Peyer's patch (tissue), 4 donors: ENCODE measurements at regions not wholly inside any gene's neighbourhood (a gene's known extent, or its start where the extent isn't known, plus 50 kb on each side); places are given as distances from the start of the nearest gene placed in this dataset.

Experiments
- DNase-seq, 3 donors: peaks; one replicate each; pipeline ENCODE4 v3.0.0-alpha.2; 2017 to 2019
- H3K27ac ChIP-seq, 4 donors: fragments of 200-600 bp; sonication (generic); one replicate each; pipeline ENCODE4 v1.5.1; 2016 to 2019
- H3K27me3 ChIP-seq, 2 donors: fragments of 200-600 bp; sonication (generic); one replicate each; pipeline ENCODE4 v1.5.1; 2019
- H3K36me3 ChIP-seq, 3 donors: fragments of 200-600 bp; sonication (generic); one replicate each; pipeline ENCODE4 v1.5.1; 2016 to 2019
- H3K4me1 ChIP-seq, 4 donors: fragments of 200-600 bp; sonication (generic); one replicate each; pipeline ENCODE4 v1.5.1; 2016 to 2019
- H3K4me3 ChIP-seq, 4 donors: fragments of 200-600 bp; sonication (generic); 1 replicate in 3 of 4; 2 replicates in 1 of 4; pipeline ENCODE4 v1.5.1; 2016 to 2019; ENCODE audit warnings: mild to moderate bottlenecking in 1 of 4
- H3K9me3 ChIP-seq, 4 donors: fragments of 200-600 bp; sonication (generic); one replicate each; pipeline ENCODE4 v1.5.1; 2016 to 2019; ENCODE audit warnings: mild to moderate bottlenecking in 1 of 4
- CTCF ChIP-seq, 6 experiments: fragments of 450-650 bp in 4 of 6; fragments of 200-600 bp in 2 of 6; sonication (generic) in 1 of 6; IDR thresholded peaks; one replicate each; pipeline ENCODE4 v1.5.1; 2017 to 2019; ENCODE audit warnings: antibody characterized with exemption in 6 of 6, mild to moderate bottlenecking in 3 of 6, moderate library complexity in 1 of 6
- POLR2A ChIP-seq, 2 donors: fragments of 450-650 bp; IDR thresholded peaks; one replicate each; pipeline ENCODE4 v1.5.1; 2017; ENCODE audit warnings: antibody characterized with exemption in 2 of 2, mild to moderate bottlenecking in 2 of 2, moderate library complexity in 2 of 2

- H3K9me3 ChIP-seq: no peaks in the 10 kb centered on the region
- no peak overlapping the region for H3K27ac ChIP-seq
- no peaks in the 10 kb centered on the region for H3K36me3 ChIP-seq
- no peaks in the 10 kb centered on the region for H3K27me3 ChIP-seq
- no peak overlapping the region for H3K4me3 ChIP-seq
- TF ChIP-seq CTCF (IDR thresholded peaks at IDR 0.05) (no peak), POLR2A (IDR thresholded peaks at IDR 0.05) (no peak)
- DNase-seq: no peak
- no peaks in the 10 kb centered on the region for H3K4me1 ChIP-seq
Observed at GRCh38 chr4:163939597-163939996, 445.1 kb downstream of the TMA16 start.

GRCh38 chr4:163941221-163941905, 446.9 kb downstream of the TMA16 start:
- no peaks in the 10 kb centered on the region for H3K4me1 ChIP-seq
- H3K4me3 ChIP-seq: no peak overlapping the region
- H3K9me3 ChIP-seq: no peaks in the 10 kb centered on the region
- H3K27ac ChIP-seq: no peak overlapping the region
- no peak for DNase-seq
- no peak for TF ChIP-seq POLR2A (IDR thresholded peaks at IDR 0.05)
- TF ChIP-seq CTCF (IDR thresholded peaks at IDR 0.05): no peak
- no peaks in the 10 kb centered on the region for H3K27me3 ChIP-seq
- H3K36me3 ChIP-seq: no peaks in the 10 kb centered on the region

GRCh38 chr4:163948920-163949455, 454.5 kb downstream of the TMA16 start:
- DNase-seq: no peak
- Histone ChIP-seq H3K36me3 (no peaks in the 10 kb centered on the region), H3K9me3 (no peaks in the 10 kb centered on the region), H3K4me1 (no peaks in the 10 kb centered on the region), H3K27me3 (no peaks in the 10 kb centered on the region), H3K4me3 (no peak overlapping the region), H3K27ac (no peak overlapping the region)
- no peak for TF ChIP-seq CTCF (IDR thresholded peaks at IDR 0.05)
- no peak for TF ChIP-seq POLR2A (IDR thresholded peaks at IDR 0.05)

- no peaks in the 10 kb centered on the region for H3K27me3 ChIP-seq
- TF ChIP-seq CTCF (IDR thresholded peaks at IDR 0.05) (no peak), POLR2A (IDR thresholded peaks at IDR 0.05) (no peak)
- no peak overlapping the region for H3K27ac ChIP-seq
- DNase-seq: peak in 2 of 3 donors; percentile 32 to 39
- H3K4me3 ChIP-seq: no peak overlapping the region
- H3K36me3 ChIP-seq: no peaks in the 10 kb centered on the region
- no peaks in the 10 kb centered on the region for H3K9me3 ChIP-seq
- H3K4me1 ChIP-seq: no peaks in the 10 kb centered on the region
Observed at GRCh38 chr4:163949976-163950601, 455.6 kb downstream of the TMA16 start.

GRCh38 chr4:163955288-163955687, 460.8 kb downstream of the TMA16 start:
- Histone ChIP-seq H3K9me3 (no peaks in the 10 kb centered on the region), H3K4me3 (no peak overlapping the region), H3K27ac (no peak overlapping the region), H3K4me1 (no peaks in the 10 kb centered on the region), H3K36me3 (no peaks in the 10 kb centered on the region), H3K27me3 (no peaks in the 10 kb centered on the region)
- DNase-seq: no peak
- TF ChIP-seq POLR2A (IDR thresholded peaks at IDR 0.05): no peak
- TF ChIP-seq CTCF (IDR thresholded peaks at IDR 0.05): no peak
